Frontal cortex (tissue), 3 donors: ENCODE measurements at regions not wholly inside any gene's neighbourhood (a gene's known extent, or its start where the extent isn't known, plus 50 kb on each side); places are given as distances from the start of the nearest gene placed in this dataset.

Experiments
- DNase-seq, 2 donors: peaks; one replicate each; pipeline ENCODE4 v3.0.0; 2012; ENCODE audit warnings: low spot score in 2 of 2
- FAIRE-seq: peaks from 2 replicates; lab custom pipeline; 2012; peaks lifted over from hg19 to GRCh38; lab: Jason Lieb, UNC
- donor health status: control.
- donor health status: control.
- donor health status: control.

GRCh38 chr18:55856679-55857078 is 268.7 kb upstream of the TCF4 start:
- DNase-seq (no peak), FAIRE-seq (no peak)

DNA sequence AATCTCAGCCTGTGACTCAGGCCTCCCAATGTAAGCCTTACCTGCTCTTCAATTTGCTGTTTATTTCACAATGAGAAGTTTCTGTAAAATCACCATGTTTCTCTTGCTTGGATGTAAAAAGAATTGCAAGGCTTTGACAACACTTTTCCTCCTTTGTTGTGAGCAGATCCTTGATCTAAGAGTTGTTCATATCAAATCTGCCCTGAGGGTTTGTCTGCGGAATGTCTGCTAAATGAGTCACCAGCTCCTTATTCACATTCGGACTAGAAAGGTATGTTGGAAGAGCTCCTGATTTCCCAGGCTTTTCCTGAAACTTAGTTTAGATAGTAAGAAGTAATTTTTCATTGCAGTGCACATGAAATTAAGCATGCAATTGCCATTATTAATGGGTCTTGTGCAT is 268.2 kb upstream of the TCF4 start:
- FAIRE-seq: no peak
- no peak for DNase-seq

- FAIRE-seq (no peak), DNase-seq (no peak)
Observed at GRCh38 chr18:55853268-55853667, 265.3 kb upstream of the TCF4 start.

GRCh38 chr18:55850904-55851303 is 262.9 kb upstream of the TCF4 start:
- FAIRE-seq (no peak), DNase-seq (no peak)

DNA sequence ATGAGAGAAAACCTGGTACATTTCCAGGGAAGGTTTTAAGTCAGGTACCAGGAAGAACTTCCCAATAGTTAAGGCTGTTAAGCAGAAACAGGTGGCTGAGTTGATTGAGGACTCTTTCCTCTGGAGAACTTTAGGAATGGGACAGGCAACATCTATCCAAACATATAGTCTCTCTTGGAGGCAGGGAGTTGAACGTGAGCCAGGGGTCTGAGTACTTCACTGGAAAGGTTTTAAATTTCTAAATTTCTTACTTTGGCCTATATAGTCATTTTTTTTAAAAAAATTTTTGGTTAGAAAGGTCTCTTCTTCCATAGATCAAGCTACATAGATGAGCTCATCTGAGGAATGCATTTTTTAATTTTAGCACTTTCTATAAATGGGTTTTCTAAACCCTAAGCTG is 261.4 kb upstream of the TCF4 start:
- DNase-seq (no peak), FAIRE-seq (no peak)

- FAIRE-seq (no peak), DNase-seq (no peak)
Observed at GRCh38 chr18:55847960-55848359, 260.0 kb upstream of the TCF4 start.

DNA sequence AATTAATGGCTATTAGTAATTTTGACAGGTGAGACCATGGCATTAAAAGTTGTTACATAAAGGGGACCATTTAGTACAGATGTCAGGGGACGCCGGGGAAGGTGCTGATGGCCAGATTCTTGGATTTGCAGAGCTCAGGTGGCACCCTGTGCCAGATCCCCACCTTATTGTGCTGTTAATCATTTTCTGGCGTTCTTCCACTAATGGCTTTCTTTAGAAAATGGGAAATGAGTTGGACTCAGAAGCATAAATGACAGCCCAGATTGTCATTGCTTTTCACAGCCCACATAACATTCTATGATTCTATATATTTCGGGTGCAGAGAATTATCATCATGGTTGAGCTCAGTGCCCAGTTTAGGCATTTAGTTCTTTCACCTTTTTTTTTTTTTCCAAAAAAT is 257.2 kb upstream of the TCF4 start:
- FAIRE-seq (no peak), DNase-seq (no peak)

- DNase-seq: no peak
- FAIRE-seq: no peak
Observed at GRCh38 chr18:55844382-55844781, 256.4 kb upstream of the TCF4 start.

GRCh38 chr18:55841314-55841713 is 253.3 kb upstream of the TCF4 start:
- DNase-seq (no peak), FAIRE-seq (no peak)

DNA sequence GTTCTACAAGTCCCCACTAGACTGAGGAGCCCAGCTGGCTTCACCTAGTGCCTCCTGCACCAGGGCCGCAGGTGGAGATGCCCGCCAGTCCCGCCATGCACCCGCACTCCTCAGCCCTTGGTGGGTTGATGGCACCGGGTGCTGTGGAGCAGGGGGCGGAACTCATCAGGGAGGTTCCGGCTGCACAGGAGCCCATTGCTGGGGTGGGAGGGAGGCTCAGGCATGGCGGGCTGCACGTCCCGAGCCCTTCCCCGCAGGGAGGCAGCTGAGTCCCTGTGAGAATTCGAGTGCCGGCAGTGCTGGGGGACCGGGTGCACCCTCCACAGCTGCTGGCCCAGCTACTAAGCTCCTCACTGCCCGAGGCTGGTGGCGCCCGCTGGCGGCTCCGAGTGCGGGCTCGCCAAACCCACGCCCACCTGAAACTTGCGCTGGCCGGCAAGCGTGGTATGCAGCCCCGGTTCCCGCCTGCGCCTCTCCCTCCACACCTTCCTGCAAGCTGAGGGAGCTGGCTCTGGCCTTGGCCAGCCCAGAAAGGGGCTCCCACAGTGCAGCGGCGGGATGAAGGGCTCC is 252.7 kb upstream of the TCF4 start:
- no peak for FAIRE-seq
- DNase-seq: no peak

DNA sequence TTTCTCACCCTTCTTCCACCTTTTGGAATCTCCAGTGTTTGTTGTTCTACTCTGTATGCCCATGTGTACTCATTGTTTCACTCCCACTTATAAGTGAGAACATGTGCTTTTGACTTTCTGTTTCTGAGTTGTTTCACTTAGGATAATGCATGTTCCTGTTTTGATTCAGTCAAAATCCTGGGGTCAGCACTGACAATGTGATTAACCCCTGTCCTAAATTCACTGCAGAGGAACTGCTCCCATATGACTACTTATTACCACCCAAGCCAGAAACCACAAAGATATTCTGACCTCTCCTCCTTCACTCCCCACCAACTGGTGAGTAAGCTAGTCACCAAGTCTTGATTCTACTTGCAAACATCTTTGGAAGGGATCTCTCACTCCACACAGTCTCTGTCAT is 251.4 kb upstream of the TCF4 start:
- FAIRE-seq (no peak), DNase-seq (no peak)

DNA sequence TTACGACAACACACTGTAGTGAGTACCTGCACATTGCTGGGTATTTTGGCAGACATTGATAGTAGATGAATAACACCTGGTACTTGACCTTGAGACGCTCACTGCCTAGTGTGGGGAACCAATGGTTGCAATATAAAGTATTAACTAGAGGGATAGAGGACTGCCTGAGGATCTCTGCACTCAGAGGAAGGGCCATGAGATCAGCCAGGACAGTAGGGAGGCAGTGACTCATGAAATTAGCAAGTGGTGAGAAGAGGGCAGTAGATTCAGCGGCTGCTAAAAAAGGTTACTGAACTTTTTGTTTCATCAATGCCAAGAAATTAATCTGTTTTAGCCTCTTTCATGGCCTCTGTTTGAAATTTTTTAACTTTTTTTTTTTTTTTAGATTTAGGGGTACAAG is 250.8 kb upstream of the TCF4 start:
- FAIRE-seq (no peak), DNase-seq (no peak)

DNA sequence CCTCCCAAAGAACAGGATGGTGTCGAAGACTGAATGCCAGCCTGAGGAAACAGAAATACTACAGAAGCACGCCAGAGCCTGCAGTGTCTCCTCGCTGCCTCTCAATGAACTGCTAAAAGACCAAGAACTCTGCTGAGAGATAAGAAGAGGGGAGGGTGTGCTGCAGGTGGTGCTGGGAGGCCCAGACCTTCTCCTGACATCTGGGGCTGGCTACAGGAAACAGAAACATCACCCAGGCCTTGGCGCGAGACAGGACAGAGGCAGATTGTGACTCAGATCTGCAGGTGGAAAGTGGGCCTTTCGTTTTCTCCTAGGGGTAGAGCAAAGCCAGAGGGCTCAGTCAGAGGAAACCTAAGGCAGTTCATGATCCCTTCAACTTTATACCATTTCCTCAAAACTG is 250.3 kb upstream of the TCF4 start:
- FAIRE-seq: no peak

DNA sequence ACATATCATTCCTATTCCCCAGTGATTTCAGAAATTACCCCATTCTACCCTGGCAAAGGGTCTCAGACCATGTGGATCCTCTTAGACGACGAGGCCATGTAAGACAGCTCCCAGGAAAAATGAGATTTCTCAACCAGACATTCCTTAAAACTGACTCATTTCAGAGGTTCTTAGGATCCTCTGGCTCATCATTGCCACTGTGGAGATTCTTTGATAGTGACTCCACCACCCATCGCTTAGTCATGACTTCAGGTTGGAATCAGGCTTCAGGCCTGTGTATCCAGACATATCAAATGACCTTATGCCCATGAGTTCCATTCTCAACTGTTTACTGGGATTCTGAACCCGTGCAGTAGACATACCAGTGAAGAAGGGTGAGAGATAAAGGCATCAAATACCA is 245.6 kb upstream of the TCF4 start:
- DNase-seq (no peak), FAIRE-seq (no peak)

More for the DNA sequence above, 250.3 kb upstream of the TCF4 start:
- DNase-seq: no peak

- FAIRE-seq: no peak
- DNase-seq: no peak
Observed at GRCh38 chr18:55830544-55830943, 242.6 kb upstream of the TCF4 start.

GRCh38 chr18:55821219-55821618 is 233.2 kb upstream of the TCF4 start:
- DNase-seq: no peak
- FAIRE-seq: no peak

- FAIRE-seq: no peak
- DNase-seq: no peak
Observed at GRCh38 chr18:55819448-55819847, 231.5 kb upstream of the TCF4 start.

- FAIRE-seq (no peak), DNase-seq (no peak)
Observed at GRCh38 chr18:55818284-55818683, 230.3 kb upstream of the TCF4 start.

DNA sequence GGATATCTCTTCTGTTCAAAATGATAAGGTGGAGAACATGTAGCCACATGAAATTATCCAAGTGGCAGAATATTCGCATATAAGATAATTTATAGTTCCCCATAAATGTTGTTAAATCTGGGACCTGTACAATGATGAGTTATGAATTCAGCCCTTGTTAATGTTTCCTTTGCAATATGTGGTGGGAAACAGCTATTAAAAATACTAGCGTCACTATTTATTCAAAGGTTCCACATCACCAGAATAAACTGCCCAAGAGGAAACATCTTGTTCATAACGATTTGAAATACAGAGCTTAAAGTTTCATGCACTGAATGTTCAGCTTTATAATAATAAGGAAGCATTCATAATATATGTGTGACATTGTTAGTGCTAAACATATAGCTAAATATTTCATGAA is 223.9 kb upstream of the TCF4 start:
- FAIRE-seq: no peak

DNA sequence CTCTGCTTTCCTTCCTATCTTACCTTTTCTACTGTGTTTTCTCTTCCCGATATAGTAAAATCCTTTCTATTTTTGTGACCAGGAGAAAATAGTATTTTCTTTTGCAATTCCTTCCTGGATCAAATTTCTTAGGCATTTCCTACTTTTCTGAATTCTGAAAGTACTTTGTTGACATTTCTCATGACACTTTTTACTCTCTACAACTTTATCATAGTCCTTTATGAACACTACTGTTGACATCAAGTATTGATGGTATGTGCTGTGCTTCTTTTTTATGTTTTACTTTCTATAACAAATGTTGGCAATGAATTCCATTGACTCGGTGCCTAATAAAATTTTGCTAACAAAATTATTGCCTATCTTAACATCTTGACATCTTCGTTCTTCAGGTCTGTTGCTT is 217.7 kb upstream of the TCF4 start:
- DNase-seq (no peak), FAIRE-seq (no peak)

More for the DNA sequence above, 223.9 kb upstream of the TCF4 start:
- DNase-seq: no peak

DNA sequence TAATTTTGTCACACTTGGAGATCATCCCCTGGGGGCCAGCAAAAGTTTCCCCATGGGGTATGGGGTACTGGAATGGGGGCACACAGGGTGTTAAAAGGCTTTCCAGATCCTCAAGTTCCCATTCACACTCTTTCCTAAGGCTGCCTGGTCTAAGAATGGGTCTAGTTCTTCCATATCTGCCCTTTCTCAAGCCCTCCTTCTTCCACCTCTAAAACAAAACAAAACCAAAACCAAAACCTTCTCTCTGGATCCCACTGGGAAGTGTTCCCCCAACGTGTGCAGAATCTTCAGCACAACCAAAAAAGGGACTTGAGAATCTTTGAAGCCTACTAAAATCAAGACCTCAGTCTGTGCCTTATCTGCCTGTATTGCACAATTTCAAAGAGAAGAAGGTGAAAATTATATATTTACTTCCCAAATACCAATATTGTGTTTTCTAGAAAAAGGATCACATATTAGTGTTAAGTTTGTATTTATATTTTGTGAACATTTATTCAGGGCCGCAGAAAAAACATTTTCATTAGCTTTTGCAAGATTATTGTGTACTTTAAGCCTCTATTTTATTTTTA is 207.2 kb upstream of the TCF4 start:
- FAIRE-seq (no peak), DNase-seq (no peak)

DNA sequence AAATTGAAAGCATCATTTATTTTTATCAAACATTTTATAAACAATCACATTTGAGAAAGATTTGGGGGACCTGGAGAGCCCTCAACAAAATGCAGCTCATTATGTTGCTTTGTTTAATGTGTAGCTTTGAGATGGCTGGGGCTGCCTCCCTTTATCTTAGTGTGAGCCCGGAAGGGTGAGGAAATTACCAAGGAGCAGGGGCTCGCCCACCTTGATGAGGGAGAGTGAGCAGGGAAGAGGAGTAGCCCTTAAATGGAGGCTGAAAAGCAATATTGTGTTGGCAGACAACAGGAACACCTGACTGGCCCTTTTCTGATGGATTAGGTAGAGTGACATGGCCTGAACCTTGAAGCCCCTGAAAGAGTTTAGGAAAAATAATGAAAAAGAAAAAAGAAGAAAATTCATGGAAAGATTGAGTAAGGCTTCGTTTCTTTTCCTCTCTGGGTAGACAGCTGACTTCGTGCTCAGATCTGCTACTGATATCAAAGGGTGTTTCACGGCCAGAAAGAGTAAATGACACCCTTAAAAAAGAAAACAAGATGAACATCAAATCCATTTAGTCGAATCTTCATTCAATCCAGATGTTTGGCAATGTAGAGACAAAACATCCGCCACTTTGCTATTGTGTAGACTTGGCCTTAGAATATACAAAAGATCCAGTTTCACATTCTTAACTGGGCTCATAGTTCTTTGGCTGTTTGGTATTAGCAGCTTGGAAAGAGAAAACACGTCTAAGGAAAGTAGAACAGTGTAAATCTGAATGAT is 206.5 kb upstream of the TCF4 start:
- FAIRE-seq: no peak
- DNase-seq: no peak
